ENCODE measurements at regions not wholly inside any gene's neighbourhood (a gene's known extent, or its start where the extent isn't known, plus 50 kb on each side); places are given as distances from the start of the nearest gene placed in this dataset.

GRCh38 chr12:131500564-131500963 is 210.3 kb upstream of the SFSWAP start:
- no peak for TF ChIP-seq POLR2A (IDR thresholded peaks at IDR 0.05; ENCODE audit: control extremely low read depth in 1 of 2, low read depth in 2 of 2, low read length in 2 of 2)
- TF ChIP-seq, protein P1, sequence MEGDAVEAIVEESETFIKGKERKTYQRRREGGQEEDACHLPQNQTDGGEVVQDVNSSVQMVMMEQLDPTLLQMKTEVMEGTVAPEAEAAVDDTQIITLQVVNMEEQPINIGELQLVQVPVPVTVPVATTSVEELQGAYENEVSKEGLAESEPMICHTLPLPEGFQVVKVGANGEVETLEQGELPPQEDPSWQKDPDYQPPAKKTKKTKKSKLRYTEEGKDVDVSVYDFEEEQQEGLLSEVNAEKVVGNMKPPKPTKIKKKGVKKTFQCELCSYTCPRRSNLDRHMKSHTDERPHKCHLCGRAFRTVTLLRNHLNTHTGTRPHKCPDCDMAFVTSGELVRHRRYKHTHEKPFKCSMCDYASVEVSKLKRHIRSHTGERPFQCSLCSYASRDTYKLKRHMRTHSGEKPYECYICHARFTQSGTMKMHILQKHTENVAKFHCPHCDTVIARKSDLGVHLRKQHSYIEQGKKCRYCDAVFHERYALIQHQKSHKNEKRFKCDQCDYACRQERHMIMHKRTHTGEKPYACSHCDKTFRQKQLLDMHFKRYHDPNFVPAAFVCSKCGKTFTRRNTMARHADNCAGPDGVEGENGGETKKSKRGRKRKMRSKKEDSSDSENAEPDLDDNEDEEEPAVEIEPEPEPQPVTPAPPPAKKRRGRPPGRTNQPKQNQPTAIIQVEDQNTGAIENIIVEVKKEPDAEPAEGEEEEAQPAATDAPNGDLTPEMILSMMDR (IDR thresholded peaks at IDR 0.05; ENCODE audit: control extremely low read depth in 1 of 3, insufficient read depth in 1 of 3, low read depth in 1 of 3, low read length in 3 of 3), result no peak

Data from H1 (cell line).